ENCODE measurements at regions not wholly inside any gene's neighbourhood (a gene's known extent, or its start where the extent isn't known, plus 50 kb on each side); places are given as distances from the start of the nearest gene placed in this dataset.

DNA sequence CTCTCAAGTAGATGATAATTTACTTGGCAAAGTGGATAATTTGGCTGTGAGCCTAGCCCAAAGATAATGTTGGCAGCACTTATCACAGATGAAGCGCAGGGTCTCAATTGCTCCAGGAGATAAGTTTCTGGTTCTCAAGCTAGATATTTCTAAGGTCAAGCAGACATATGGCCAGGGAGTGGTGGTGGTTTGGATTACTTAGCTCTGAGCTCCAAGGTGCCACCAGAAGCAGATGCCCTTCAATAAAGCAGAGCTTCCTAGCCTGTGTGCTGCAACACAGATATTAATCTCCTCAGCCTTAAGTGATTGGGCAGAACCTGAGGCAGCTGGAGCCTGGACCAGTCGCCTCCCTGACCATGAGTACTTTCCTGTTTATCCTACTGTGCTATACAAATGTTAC is 79.2 kb upstream of the NALF2 start:
- no peak for FAIRE-seq
- POLR2A ChIA-PET, result no interaction called here
- no peak overlapping the region for H3K4me3 ChIP-seq
- H2AFZ ChIP-seq (ENCODE audit: control insufficient read depth, low read depth, low read length), result no peak overlapping the region
- H3K27ac ChIP-seq (ENCODE audit: control insufficient read depth, insufficient read depth), result no peak overlapping the region
- H3K9me3 ChIP-seq (replicated peaks; ENCODE audit: control insufficient read depth, insufficient read depth, low read length), result no peaks in the 10 kb centered on the region; the same call in 2 of the 3 replicates
- H3K4me1 ChIP-seq (ENCODE audit: control insufficient read depth, insufficient read depth, low read length), result no peaks in the 10 kb centered on the region
- no peaks in the 10 kb centered on the region for H3K27me3 ChIP-seq (replicated peaks in 1 of 2; ENCODE audit: control insufficient read depth in 2 of 2, insufficient read depth in 2 of 2, low read length in 1 of 2)
- BruUV-seq (replicated peaks), result no TSS peak
- no peak overlapping the region for H3K4me2 ChIP-seq (ENCODE audit: control insufficient read depth, insufficient read depth)
- SMC1A ChIA-PET (ENCODE audit: uncharacterized antibody, unreplicated experiment), result interaction anchor here (0.9 to 1.5 kb wide), 2 partner anchors 193 to 605 kb away, joined by 5 read pairs; no protein-coding TSS in a partner anchor
- DNase-seq (ENCODE audit: low read depth, low spot score), result no peak
- TF ChIP-seq KAT2A (conservative IDR thresholded peaks at IDR 0.05; ENCODE audit: control insufficient read depth, low read depth, low read length), result no peak
- no peak overlapping the region for H3K9ac ChIP-seq (ENCODE audit: control insufficient read depth, insufficient read depth, low read length)
- no peaks in the 10 kb centered on the region for H3K79me2 ChIP-seq (ENCODE audit: control insufficient read depth, insufficient read depth, low read length)
- H3K36me3 ChIP-seq (ENCODE audit: control insufficient read depth in 2 of 2, insufficient read depth in 2 of 2, low read length in 1 of 2), result no peaks in the 10 kb centered on the region
- ATAC-seq, result no peak
- H4K20me1 ChIP-seq (ENCODE audit: control insufficient read depth, insufficient read depth), result no peaks in the 10 kb centered on the region
- CTCF ChIA-PET, result interaction anchor here (0.6 to 2.1 kb wide), 7 partner anchors 10 to 606 kb away, joined by 3 to 21 read pairs (median 3); no protein-coding TSS in a partner anchor
- RAD21 ChIA-PET (ENCODE audit: unreplicated experiment), result interaction anchor here (1.6 kb wide), 1 partner anchor 605 kb away, joined by 6 read pairs; no protein-coding TSS in a partner anchor
- intact Hi-C loops (cut with micrococcal nuclease; ENCODE audit: unreplicated experiment) (no loop called here), in situ Hi-C loops (cut with MboI) (no loop called here)
- 12% methylated on average over 2 of the region's 2 CpGs for WGBS (ENCODE audit: insufficient coverage, insufficient replicate concordance, low lambda C conversion rate, missing lambda C conversion rate)

DNA sequence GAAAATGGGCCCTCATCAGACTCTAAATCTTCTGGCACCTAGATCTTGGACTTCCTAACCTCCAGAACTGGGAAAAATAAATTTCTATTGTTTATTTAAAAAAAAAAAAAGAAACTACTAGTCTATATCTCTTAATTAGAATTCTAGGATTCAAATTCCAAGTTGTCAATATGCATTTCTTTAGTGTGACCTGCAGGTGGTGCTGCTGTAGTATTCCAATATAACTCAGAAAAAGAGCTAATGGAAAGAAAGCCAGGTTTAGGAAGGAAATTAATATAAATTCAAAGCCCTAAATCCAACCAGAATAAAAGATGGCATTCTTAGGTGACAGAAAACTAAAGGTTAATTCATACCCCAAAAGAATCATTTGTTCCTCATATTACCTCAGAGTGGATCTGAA is 80.0 kb upstream of the NALF2 start:
- H3K4me2 ChIP-seq (ENCODE audit: control insufficient read depth, insufficient read depth), result no peak overlapping the region
- no TSS peak for BruUV-seq (replicated peaks)
- TF ChIP-seq SP1 (IDR thresholded peaks at IDR 0.05; ENCODE audit: low read depth, low read length) (no peak), SIN3A (IDR thresholded peaks at IDR 0.05; ENCODE audit: low read depth, low read length) (no peak), JUNB (IDR thresholded peaks at IDR 0.05) (no peak), RAD21 (IDR thresholded peaks at IDR 0.05; ENCODE audit: insufficient read depth, low read depth, low read length) (peak; percentile 24; the same call in 1 of the 2 replicates), ZNF207 (IDR thresholded peaks at IDR 0.05; ENCODE audit: borderline replicate concordance) (no peak)
- TF ChIP-seq, protein P1, sequence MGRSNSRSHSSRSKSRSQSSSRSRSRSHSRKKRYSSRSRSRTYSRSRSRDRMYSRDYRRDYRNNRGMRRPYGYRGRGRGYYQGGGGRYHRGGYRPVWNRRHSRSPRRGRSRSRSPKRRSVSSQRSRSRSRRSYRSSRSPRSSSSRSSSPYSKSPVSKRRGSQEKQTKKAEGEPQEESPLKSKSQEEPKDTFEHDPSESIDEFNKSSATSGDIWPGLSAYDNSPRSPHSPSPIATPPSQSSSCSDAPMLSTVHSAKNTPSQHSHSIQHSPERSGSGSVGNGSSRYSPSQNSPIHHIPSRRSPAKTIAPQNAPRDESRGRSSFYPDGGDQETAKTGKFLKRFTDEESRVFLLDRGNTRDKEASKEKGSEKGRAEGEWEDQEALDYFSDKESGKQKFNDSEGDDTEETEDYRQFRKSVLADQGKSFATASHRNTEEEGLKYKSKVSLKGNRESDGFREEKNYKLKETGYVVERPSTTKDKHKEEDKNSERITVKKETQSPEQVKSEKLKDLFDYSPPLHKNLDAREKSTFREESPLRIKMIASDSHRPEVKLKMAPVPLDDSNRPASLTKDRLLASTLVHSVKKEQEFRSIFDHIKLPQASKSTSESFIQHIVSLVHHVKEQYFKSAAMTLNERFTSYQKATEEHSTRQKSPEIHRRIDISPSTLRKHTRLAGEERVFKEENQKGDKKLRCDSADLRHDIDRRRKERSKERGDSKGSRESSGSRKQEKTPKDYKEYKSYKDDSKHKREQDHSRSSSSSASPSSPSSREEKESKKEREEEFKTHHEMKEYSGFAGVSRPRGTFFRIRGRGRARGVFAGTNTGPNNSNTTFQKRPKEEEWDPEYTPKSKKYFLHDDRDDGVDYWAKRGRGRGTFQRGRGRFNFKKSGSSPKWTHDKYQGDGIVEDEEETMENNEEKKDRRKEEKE (IDR thresholded peaks at IDR 0.05), result no peak
- TF ChIP-seq, protein P2, sequence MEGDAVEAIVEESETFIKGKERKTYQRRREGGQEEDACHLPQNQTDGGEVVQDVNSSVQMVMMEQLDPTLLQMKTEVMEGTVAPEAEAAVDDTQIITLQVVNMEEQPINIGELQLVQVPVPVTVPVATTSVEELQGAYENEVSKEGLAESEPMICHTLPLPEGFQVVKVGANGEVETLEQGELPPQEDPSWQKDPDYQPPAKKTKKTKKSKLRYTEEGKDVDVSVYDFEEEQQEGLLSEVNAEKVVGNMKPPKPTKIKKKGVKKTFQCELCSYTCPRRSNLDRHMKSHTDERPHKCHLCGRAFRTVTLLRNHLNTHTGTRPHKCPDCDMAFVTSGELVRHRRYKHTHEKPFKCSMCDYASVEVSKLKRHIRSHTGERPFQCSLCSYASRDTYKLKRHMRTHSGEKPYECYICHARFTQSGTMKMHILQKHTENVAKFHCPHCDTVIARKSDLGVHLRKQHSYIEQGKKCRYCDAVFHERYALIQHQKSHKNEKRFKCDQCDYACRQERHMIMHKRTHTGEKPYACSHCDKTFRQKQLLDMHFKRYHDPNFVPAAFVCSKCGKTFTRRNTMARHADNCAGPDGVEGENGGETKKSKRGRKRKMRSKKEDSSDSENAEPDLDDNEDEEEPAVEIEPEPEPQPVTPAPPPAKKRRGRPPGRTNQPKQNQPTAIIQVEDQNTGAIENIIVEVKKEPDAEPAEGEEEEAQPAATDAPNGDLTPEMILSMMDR (IDR thresholded peaks at IDR 0.05 in 2 of 3, conservative IDR thresholded peaks at IDR 0.05 in 1 of 3; ENCODE audit: control insufficient read depth in 2 of 3, extremely low read depth in 1 of 3, insufficient read depth in 1 of 3, low read depth in 3 of 3, low read length in 3 of 3), result peak; percentile 14 to 32 (median 28); a peak in 4 of 6 replicates
- H3K9ac ChIP-seq (ENCODE audit: control insufficient read depth, insufficient read depth, low read length), result no peak overlapping the region
- DNase-seq (ENCODE audit: low read depth, low spot score) (no peak), FAIRE-seq (no peak), ATAC-seq (no peak)
- no peaks in the 10 kb centered on the region for H3K4me1 ChIP-seq (ENCODE audit: control insufficient read depth, insufficient read depth, low read length)
- intact Hi-C loops (cut with micrococcal nuclease; ENCODE audit: unreplicated experiment), result no loop called here
- ChIA-PET POLR2A (no interaction called here), RAD21 (ENCODE audit: unreplicated experiment) (interaction anchor here (1.0 to 1.6 kb wide), 2 partner anchors 606 to 673 kb away, joined by 5 to 6 read pairs; no protein-coding TSS in a partner anchor), SMC1A (ENCODE audit: uncharacterized antibody, unreplicated experiment) (interaction anchor here (0.9 to 1.5 kb wide), 2 partner anchors 194 to 606 kb away, joined by 5 read pairs; no protein-coding TSS in a partner anchor), CTCF (interaction anchor here (0.6 to 2.1 kb wide), 9 partner anchors 13 to 1474 kb away, joined by 3 to 21 read pairs (median 3); no protein-coding TSS in a partner anchor)
- H3K27ac ChIP-seq (ENCODE audit: control insufficient read depth, insufficient read depth), result no peak overlapping the region
- no peaks in the 10 kb centered on the region for H4K20me1 ChIP-seq (ENCODE audit: control insufficient read depth, insufficient read depth)
- H3K27me3 ChIP-seq (replicated peaks in 1 of 2; ENCODE audit: control insufficient read depth in 2 of 2, insufficient read depth in 2 of 2, low read length in 1 of 2), result no peaks in the 10 kb centered on the region
- no peak overlapping the region for H3K4me3 ChIP-seq
- no peaks in the 10 kb centered on the region; the same call in 2 of the 3 replicates for H3K9me3 ChIP-seq (replicated peaks; ENCODE audit: control insufficient read depth, insufficient read depth, low read length)
- in situ Hi-C loops (cut with MboI), result no loop called here
- no peaks in the 10 kb centered on the region for H3K36me3 ChIP-seq (ENCODE audit: control insufficient read depth in 2 of 2, insufficient read depth in 2 of 2, low read length in 1 of 2)
- H3K79me2 ChIP-seq (ENCODE audit: control insufficient read depth, insufficient read depth, low read length), result no peaks in the 10 kb centered on the region
- no peak overlapping the region for H2AFZ ChIP-seq (ENCODE audit: control insufficient read depth, low read depth, low read length)
